Left hindlimb (tissue), 1 donor: ENCODE measurements at regions not wholly inside any gene's neighbourhood (a gene's known extent, or its start where the extent isn't known, plus 50 kb on each side); places are given as distances from the start of the nearest gene placed in this dataset.
"Not testable (repeated sequence)": the region's sequence is repeated elsewhere in the genome, so short reads cannot be mapped to it uniquely, and the experiment has no call there.

ENCODE experiments used
- DNase-seq: peaks from one replicate; pipeline ENCODE4 v3.0.0-alpha.2; 2018

GRCh38 chr6:120348926-120349325, 985.4 kb downstream of the TBC1D32 start:
- no peak for DNase-seq

DNA sequence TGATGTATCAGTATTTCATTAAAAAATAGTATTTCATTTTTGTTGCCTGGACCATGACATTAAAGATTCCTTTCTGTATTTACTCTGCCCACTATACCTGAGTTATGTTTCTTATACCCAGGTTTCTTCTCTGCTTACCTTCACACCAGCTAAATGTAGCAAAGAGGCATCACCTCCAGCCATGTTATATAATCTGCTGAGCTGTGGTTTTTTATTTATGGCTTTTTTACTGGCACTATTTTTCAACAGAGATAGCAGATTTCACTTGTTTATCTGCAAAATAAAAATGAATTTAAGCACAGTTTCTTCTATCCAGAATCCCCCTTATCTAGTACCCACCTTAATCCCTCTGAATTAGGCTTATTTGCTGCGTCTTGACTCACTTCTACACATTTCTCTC, 979.0 kb upstream of the MAN1A1 start:
- DNase-seq = no peak

DNA sequence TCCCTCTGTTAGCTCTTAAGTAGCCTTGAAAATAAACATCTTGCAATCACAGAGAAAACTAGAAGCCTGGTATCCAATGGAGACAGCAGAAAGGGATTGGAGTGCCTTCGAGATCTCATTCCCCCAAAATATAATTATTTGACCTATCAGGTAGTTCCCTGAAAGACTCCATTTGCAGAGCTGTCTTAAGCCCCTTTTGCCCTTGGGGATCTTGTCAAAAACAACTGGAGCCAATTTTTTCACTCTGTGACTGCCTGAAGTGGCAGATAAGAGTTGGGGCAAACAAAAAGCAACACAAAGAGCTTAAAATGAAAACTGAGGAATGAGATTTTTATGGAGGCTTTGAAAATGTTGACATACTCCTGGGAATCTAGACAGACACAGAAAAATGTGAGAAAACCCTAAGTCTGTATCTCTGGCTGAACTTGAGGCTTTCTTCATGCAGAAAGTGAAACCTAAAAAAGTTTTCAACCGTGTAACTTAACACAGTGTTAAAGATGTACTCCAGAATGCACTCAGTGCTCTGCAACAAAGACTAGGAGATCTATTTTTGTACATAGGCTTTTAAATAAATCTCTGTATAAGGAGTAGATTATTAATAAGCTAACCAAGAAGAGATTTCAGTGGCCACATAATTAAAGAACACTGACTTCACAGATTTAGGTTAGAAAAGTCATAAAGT, 971.1 kb upstream of the MAN1A1 start:
- DNase-seq = no peak

- DNase-seq = no peak
Observed at GRCh38 chr6:120304223-120304622, 954.7 kb upstream of the MAN1A1 start.

GRCh38 chr6:120303527-120303926, 954.0 kb upstream of the MAN1A1 start:
- DNase-seq = no peak

DNA sequence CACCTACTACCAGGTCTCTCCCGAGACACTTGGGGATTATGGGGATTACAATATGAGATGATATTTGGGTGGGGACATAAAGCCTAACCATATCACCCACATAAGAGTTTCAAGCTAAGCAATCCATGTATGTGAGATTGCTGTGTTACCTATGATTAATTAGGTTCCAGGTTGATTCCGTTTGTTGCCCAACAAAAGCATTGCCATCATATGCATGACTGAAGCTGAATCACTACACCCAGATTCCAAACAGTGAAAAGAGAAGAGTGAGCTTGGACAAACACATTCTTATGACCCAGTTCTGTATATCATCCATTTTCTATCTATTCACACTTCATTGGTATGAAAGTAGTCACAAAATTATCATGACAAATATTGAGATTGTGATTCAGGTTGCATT, 952.5 kb upstream of the MAN1A1 start:
- DNase-seq = no peak

DNA sequence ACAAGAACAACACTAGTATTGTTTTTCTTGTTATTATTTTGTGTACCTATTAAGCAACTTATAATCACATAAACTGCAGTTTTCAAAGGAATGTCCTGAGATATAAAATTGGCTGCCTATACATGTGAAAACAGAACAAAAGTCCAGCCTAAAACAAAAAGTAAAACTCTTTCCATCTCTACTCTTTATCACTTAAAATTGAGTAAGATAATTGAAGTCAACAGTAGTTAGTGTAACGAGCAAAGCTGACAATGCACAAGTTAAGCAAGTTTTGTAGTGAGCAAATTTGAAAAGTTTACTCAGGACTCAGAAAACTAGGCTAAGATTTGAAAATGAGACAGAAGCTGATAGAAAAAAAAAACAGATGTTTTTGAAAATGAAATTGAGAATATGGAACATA, 941.4 kb upstream of the MAN1A1 start:
- DNase-seq = no peak

GRCh38 chr6:120282005-120282404, 932.4 kb upstream of the MAN1A1 start:
- DNase-seq = no peak

- no peak for DNase-seq
Observed at GRCh38 chr6:120279466-120280167, 930.1 kb upstream of the MAN1A1 start.

DNA sequence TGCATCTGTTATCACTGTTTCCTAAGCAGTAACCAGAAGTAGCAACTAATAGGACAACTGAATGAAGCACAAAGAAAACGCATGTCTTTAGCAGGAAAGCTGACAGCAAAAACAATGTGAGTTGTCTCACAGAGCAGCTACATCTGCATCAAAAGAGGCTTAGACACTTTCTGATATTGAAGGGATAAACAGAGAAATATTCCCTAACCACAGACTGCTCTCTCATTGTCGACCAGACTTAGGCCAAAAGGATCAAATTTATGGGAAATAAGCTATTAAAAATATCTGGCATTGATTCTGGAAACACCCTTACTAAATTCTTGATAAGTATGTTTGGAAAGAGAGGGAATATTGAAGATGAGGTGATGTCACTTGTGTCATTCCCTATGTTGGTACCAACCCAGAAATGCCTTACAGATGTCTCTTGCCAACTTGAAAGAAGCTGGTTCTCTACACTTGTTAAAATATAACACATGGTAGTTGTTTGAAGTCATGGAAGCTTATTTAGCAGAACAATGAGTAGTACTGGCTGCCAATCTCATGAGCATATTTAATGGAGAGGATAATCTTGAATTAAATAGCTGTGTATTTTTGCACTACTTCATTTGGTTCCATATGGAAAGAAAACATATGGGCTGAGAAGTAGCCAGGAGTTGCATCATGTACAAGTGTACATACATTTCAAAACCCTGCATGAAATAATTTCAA, 929.3 kb upstream of the MAN1A1 start:
- DNase-seq = no peak

DNA sequence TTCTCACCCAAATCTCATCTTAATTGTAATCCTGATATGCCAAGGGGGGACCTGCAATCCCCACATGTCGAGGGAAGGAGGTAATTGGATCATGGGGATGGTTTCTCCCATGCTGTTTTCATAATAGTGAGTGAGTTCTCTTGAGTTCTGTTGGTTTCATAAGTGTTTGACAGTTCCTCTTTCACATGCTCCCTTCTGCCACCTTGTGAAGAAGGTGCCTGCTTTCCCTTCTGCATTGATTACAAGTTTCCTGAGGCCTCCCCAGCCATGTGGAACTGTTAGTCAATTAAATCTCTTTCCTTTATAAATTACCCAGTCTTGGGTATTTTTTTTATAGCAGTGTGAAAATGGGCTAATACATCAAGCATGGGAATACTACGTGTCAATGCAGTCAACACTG, 925.0 kb upstream of the MAN1A1 start:
- DNase-seq = no peak

DNA sequence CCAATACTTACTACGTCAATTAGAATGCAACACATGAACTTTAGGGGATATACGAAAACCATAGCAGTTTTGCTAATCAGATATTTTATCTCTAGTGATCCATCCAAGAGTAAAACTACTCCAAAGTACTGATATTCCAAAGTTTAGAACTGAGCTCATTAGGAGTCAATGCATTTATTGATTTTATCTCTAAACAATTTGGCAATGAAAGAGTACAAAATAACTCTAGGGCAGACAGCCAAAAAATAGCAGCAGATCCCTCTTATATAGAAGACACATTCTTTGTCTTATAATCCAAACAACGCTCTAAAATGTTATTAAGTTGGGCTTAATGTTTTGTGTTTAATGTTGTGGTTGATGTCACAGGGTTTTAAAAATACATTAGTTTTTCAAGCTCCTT, 923.9 kb upstream of the MAN1A1 start:
- DNase-seq = no peak

DNA sequence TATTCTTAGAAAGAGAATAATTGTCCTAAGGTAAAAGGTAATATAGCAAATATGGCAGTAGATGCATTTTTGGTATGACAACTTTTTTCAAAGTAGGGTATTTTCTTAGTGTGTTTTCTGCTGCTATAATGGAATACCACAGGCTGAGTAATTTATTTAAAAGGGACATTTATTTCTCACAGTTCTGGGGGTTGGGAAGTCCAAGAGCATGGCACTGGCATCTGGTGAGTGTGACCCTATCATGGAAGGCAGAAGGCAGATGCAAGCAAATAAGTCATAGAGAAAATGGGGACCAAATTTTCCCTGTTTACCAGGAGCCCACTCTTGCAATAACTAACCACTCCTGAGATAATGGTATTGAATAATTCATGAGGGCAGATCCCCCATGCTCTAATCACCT, 922.5 kb upstream of the MAN1A1 start:
- no peak for DNase-seq

GRCh38 chr6:120268256-120268655, 918.7 kb upstream of the MAN1A1 start:
- not testable (repeated sequence) for DNase-seq

DNA sequence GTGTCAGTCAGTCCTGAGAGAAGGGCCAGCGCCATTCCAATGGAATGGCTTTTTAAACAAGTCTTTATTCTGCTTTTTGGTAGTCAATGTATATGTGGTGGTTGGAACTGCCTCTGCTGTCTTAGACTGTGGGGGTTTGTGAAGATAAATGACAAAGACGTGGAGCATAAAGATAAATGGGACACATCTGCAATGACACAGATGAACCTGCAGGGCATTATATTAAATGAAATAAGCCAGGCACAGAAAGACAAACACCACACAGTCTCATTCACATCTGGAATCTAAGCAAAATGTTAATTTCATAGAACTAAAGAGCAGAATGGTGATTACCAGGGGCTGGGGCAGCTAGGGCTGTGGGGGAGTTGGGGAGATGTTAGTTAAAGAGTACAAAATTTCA, 912.8 kb upstream of the MAN1A1 start:
- no peak for DNase-seq

GRCh38 chr6:120260636-120261035, 911.1 kb upstream of the MAN1A1 start:
- no peak for DNase-seq

DNA sequence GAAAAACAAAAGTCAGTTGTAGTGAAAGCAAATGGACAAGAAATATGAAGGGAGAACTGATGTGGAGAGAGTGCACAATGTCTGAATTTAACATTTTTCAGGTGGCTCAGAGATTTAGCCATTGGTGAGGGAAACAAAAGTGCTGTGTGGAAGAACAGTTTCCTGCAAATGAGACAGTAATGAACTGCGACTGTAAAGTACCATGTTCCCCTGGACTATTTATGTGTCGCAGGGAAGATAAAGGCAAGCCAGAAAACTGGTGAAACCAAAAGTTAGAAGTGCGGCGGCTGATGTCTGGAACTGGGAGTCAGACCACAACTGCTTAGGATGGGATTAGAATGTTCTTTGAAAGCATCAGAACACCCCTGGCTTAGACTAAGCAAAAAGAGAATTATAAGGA, 905.1 kb upstream of the MAN1A1 start:
- no peak for DNase-seq

GRCh38 chr6:120248451-120248850, 898.9 kb upstream of the MAN1A1 start:
- no peak for DNase-seq

DNA sequence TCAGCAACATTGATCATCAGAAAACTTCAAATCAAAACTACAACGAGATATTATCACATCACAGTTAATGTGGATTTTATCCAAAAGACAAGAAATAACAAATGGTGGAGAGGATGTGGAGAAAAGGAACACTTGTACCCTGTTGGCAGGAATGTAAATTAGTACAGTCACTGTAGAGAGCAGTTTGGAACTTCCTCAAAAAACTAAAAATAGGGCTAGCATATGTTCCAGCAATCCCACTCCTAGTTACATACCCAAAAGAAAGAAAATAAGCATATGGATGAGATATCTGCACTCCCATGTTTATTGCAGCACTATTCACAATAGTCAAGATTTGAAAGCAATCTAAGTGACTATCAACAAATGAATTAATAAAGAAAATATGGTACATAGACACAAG, 887.7 kb upstream of the MAN1A1 start:
- DNase-seq = no peak

DNA sequence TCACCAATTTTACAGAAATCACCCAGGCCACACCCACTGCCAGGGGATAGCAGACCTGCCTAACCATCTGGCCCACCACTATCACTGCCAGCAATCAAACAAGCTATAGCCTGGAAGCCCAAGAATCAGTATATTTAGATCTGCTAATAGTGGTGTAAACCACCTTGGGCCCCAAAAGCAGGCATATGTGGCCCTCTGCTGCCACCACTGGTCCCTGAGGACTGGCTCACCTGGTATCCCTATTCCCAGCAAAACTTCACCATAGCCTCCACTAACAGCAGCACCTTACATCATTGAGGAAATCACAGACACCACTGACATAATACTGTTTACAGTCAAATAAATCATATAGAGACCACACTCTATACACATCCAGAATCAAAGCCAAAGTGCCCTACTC, 880.4 kb upstream of the MAN1A1 start:
- no peak for DNase-seq

GRCh38 chr6:120228297-120228696, 878.7 kb upstream of the MAN1A1 start:
- no peak for DNase-seq

DNA sequence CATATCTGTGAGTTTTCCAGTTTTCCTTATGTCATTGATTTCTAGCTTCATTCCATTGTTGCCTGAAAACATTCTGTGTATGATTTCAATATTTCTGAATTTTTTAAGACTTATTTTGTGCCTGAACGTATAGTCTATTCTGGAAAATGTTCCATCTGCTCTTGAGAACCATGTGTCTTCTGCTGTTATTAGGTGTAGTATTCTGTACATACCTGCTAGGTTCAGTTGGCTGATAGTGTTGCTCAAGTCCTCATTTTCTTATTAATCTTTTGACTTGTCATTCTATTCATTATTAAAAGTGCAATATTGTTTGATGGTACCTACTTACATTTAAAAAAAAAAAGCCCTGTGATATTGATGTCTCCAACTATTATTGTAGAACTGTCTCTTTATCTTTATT, 869.8 kb upstream of the MAN1A1 start:
- DNase-seq = no peak

GRCh38 chr6:120214088-120214499, 864.5 kb upstream of the MAN1A1 start:
- no peak for DNase-seq
